PC-3 (cell line): ENCODE measurements at regions not wholly inside any gene's neighbourhood (a gene's known extent, or its start where the extent isn't known, plus 50 kb on each side); places are given as distances from the start of the nearest gene placed in this dataset.

Experiments
- ATAC-seq: fragments of 200-7000 bp; cut with Tn5 transposase; 2 replicates; pipeline ENCODE4 v1.9.1; 2020; ENCODE audit warnings: mild to moderate bottlenecking, moderate library complexity
- BruUV-seq: library from RNA; stranded (reverse); fragments of 400-500 nt; replicated peaks from 2 replicates; lab custom pipeline; 2021; lab: Mats Ljungman, UMichigan
- CTCF ChIA-PET: fragments of 300-600 bp; sonication (Branson Sonifier 250); formaldehyde crosslinking; loops from one replicate; lab custom pipeline; 2022; ENCODE audit warnings: antibody characterized with exemption; lab: Charles Lee
- POLR2A ChIA-PET: fragments of 300-600 bp; sonication (Branson Sonifier 250); formaldehyde crosslinking; loops from one replicate; lab custom pipeline; 2022; ENCODE audit warnings: antibody characterized with exemption; ENCODE audit not compliant: unreplicated experiment; lab: Charles Lee
- DNase-seq: peaks from one replicate; pipeline ENCODE4 v3.0.0-alpha.2; 2015
- H2AFZ ChIP-seq: fragments of 300-600 bp; sonication (generic); 2 replicates; pipeline ENCODE4 v1.6.0; 2016; ENCODE audit warnings: antibody characterized with exemption, low read length
- H3F3A ChIP-seq: fragments of 300-600 bp; sonication (generic); one replicate; pipeline ENCODE4 v1.6.0; 2017; ENCODE audit warnings: antibody characterized with exemption, low read length, control low read depth, mild to moderate bottlenecking; ENCODE audit not compliant: unreplicated experiment
- H3K27ac ChIP-seq: fragments of 300-600 bp; sonication (generic); 2 replicates; pipeline ENCODE4 v1.5.1; 2016; ENCODE audit warnings: mild to moderate bottlenecking, low read length
- H3K27me3 ChIP-seq: fragments of 300-600 bp; sonication (generic); 2 replicates; pipeline ENCODE4 v1.6.1; 2016; ENCODE audit warnings: low read length, mixed read lengths
- H3K36me3 ChIP-seq: fragments of 300-600 bp; sonication (generic); 2 replicates; pipeline ENCODE4 v1.6.1; 2016; ENCODE audit warnings: low read depth, mixed run types, low read length, mixed read lengths
- H3K4me1 ChIP-seq: fragments of 300-600 bp; sonication (generic); 2 replicates; pipeline ENCODE4 v1.5.1; 2016; ENCODE audit warnings: low read length; ENCODE audit not compliant: insufficient read depth
- H3K4me2 ChIP-seq: fragments of 300-600 bp; sonication (generic); 2 replicates; pipeline ENCODE4 v1.6.0; 2016; ENCODE audit warnings: low read length
- H3K4me3 ChIP-seq: fragments of 300-600 bp; sonication (generic); 2 replicates; pipeline ENCODE4 v1.5.1; 2016; ENCODE audit warnings: mild to moderate bottlenecking, low read length, mixed read lengths
- H3K79me2 ChIP-seq: fragments of 300-600 bp; sonication (generic); 2 replicates; pipeline ENCODE4 v1.6.1; 2017; ENCODE audit warnings: low read length, mixed read lengths
- H3K9ac ChIP-seq: fragments of 300-600 bp; sonication (generic); 2 replicates; pipeline ENCODE4 v1.6.0; 2016; ENCODE audit warnings: mild to moderate bottlenecking, low read length
- H3K9me2 ChIP-seq: fragments of 300-600 bp; sonication (generic); replicated peaks from 2 replicates; pipeline ENCODE4 v1.6.1; 2016; ENCODE audit warnings: mixed run types, low read length, mixed read lengths
- H3K9me3 ChIP-seq: fragments of 300-600 bp; sonication (generic); 2 replicates; pipeline ENCODE4 v1.6.1; 2016; ENCODE audit warnings: low read length, mixed read lengths
- H4K20me1 ChIP-seq: fragments of 300-600 bp; sonication (generic); 2 replicates; pipeline ENCODE4 v1.6.1; 2016; ENCODE audit warnings: low read length, mixed read lengths
- CTCF ChIP-seq: fragments of 300-600 bp; sonication (generic); conservative IDR thresholded peaks from 2 replicates; pipeline ENCODE4 v1.5.1; 2017; ENCODE audit warnings: antibody characterized with exemption, low read depth, mild to moderate bottlenecking, low read length
- EZH2 ChIP-seq: fragments of 300-600 bp; sonication (generic); IDR thresholded peaks from one replicate; pipeline ENCODE4 v1.6.1; 2017; ENCODE audit warnings: antibody characterized with exemption, mild to moderate bottlenecking, low read length; ENCODE audit not compliant: unreplicated experiment
- EZH2phosphoT487 ChIP-seq: fragments of 300-600 bp; sonication (generic); IDR thresholded peaks from 2 replicates; pipeline ENCODE4 v1.6.1; 2018; ENCODE audit warnings: mild to moderate bottlenecking, antibody characterized with exemption, low read length, borderline replicate concordance
- intact Hi-C: fragments of 100-400 bp; cut with micrococcal nuclease; formaldehyde crosslinking; loops from 2 replicates; pipeline ENCODE4 v1.9.0; 2023

DNA sequence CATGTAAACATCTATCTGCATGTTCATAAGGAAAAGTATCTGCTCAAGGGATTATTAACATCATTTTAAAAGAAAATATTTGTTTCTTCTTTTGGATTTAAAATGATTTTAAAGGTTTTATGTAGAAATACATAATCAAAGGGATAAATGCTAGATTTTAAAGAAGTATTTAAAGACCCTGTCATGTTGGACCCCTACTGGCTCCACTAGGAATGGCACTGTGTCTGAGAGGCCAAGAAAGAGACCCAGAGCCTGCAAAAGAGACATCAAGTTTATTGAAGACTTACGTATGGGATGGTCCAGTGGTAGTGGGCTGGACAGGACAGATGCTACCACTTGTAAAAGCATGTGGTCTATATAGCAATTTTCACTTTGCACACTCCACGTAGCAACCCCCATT, 78.7 kb upstream of the PCDH18 start:
- ATAC-seq = no peak
- Histone ChIP-seq H3K27me3 (no peaks in the 10 kb centered on the region), H3K36me3 (no peaks in the 10 kb centered on the region), H4K20me1 (no peaks in the 10 kb centered on the region), H3K4me1 (peaks cover 22% of the 10 kb centered on the region), H2AFZ (no peak overlapping the region), H3K79me2 (no peaks in the 10 kb centered on the region), H3K4me3 (no peak overlapping the region), H3K4me2 (no peak overlapping the region), H3F3A (no peaks in the 10 kb centered on the region), H3K27ac (no peak overlapping the region), H3K9me2 (no peaks in the 10 kb centered on the region), H3K9me3 (no peaks in the 10 kb centered on the region), H3K9ac (no peak overlapping the region)
- ChIA-PET CTCF (no interaction called here), POLR2A (no interaction called here)
- intact Hi-C loops = no loop called here
- DNase-seq = peak; percentile 49
- TF ChIP-seq EZH2phosphoT487 (no peak), CTCF (peak; percentile 56)
- BruUV-seq = no TSS peak

DNA sequence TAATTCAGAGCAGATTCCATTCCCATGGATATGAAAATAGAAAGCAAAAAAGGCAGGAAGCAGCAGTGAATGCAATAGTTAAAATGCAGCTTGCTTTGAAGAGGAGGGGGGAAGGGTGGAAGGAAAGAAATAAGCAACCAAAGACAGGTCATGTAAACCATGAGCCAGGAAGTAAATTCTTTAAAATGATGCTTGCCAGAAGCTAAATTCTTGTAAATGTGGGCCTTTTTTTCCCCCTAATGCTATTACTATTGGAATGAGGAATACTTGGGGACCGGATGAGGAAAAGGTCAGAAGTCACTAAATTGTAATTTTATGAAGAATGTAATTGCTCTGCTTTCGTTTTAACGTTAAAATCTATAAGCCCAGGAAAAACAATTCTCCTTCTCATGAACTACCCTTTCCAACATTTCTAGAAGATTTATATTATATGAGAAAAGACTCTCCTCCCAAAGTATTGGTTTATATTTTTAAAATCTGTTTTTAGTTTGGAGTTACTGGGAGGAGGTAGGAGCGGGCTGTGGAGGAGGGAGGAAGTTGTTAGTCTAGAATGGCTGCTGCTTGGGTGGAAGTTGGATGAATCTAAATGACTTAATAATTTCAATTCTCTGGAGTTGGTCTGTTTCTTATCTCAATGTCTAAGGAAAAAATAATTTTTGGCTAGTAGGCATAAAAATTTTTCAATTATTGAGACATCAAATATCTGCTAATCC, 77.6 kb upstream of the PCDH18 start:
- H3K27ac ChIP-seq = no peak overlapping the region
- no peaks in the 10 kb centered on the region for H3K79me2 ChIP-seq
- no peak for ATAC-seq

More for the DNA sequence above, 77.6 kb upstream of the PCDH18 start:
- H3K9me2 ChIP-seq = no peaks in the 10 kb centered on the region
- TF ChIP-seq EZH2phosphoT487 = no peak
- no peak for TF ChIP-seq CTCF
- TF ChIP-seq EZH2 = no peak
- POLR2A ChIA-PET = no interaction called here
- H3K4me2 ChIP-seq = no peak overlapping the region
- H3K9me3 ChIP-seq = no peaks in the 10 kb centered on the region
- no peaks in the 10 kb centered on the region for H4K20me1 ChIP-seq
- intact Hi-C loops = no loop called here
- H3K4me3 ChIP-seq = no peak overlapping the region
- no peaks in the 10 kb centered on the region for H3K27me3 ChIP-seq
- H3K36me3 ChIP-seq = no peaks in the 10 kb centered on the region
- no peak for DNase-seq
- no peaks in the 10 kb centered on the region for H3F3A ChIP-seq
- no peak overlapping the region for H3K9ac ChIP-seq
- no TSS peak for BruUV-seq
- H3K4me1 ChIP-seq = peaks cover 19% of the 10 kb centered on the region
- H2AFZ ChIP-seq = no peak overlapping the region
- CTCF ChIA-PET = no interaction called here
